A172 (cell line): ENCODE measurements at regions not wholly inside any gene's neighbourhood (a gene's known extent, or its start where the extent isn't known, plus 50 kb on each side); places are given as distances from the start of the nearest gene placed in this dataset.
"Not testable (repeated sequence)": the region's sequence is repeated elsewhere in the genome, so short reads cannot be mapped to it uniquely, and the experiment has no call there.

Experiments used
- DNase-seq: peaks from one replicate; pipeline ENCODE4 v3.0.0-alpha.2; 2015; ENCODE audit warnings: low spot score

DNA sequence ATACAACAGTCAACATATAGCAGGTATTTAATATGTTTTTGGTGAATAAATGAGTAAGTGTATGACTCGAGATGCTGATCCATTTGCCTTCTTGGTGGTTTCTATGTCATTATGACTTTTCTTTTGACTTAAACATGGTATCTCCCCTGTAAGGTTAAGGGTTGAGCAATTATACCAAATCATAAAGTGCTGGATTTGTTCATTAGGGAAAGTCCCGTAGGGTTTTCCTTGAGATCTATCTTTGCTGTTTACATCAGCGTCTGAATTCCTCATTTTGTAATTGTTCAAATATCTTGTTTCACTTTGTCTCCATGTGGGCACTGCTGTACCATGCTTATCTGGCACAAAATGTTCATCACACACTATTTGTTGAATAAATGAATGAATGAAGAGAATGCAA is 562.6 kb downstream of the EDEM1 start:
- DNase-seq, result no peak

DNA sequence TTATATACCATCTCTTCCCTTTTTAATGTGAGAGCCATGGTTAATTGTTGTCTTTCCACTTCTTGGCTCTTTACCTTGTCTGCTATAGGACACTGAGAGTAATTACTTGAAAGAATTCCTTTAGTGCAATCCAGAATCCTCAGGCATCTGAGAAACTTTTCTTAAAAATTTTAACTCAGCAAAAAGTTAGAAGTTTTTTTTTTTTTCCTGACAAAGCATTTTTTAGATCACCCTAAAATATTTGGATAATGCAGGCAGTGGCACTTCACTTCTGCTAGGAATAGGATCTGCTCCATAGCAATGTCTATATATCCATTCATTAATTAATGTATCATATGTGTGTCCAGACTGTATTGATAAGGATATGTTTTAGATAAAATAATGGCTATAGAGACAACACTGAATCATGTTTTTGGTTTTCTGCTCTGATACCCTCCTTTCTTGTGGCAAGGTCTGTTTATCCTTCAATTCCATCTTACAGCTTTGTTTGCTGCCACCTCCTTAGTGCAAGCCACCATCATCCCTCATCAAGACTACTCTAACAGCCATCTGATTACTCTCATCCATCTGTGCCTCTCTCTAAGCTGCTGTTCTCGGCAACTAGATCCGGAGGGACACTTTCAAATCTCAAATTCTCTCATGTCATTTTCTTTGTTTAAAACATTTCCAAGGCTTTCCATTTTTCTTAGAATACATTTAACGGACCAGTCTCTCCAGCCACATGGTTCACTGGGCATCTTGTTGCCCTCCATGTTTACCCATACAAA is 563.5 kb downstream of the EDEM1 start:
- no peak for DNase-seq

DNA sequence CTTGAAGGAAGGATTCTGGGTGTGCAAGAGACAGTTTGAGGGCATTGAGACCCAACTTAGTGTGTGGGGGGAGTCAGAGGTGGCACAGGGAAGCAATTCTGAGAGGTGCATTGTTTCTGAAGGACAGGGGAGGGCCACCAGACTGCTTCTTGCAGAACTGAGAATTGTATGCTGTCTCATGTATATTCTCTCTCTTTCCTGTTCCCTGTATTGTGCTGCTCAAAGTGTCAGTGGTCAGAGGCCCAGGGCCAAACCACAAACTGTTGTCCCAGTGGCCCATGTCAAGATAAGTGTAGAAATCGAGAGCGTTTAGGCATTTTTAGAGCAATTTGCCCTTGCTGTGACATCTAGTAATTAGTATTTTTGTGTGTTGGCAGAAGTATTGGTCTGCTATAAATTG is 567.1 kb downstream of the EDEM1 start:
- no peak for DNase-seq

DNA sequence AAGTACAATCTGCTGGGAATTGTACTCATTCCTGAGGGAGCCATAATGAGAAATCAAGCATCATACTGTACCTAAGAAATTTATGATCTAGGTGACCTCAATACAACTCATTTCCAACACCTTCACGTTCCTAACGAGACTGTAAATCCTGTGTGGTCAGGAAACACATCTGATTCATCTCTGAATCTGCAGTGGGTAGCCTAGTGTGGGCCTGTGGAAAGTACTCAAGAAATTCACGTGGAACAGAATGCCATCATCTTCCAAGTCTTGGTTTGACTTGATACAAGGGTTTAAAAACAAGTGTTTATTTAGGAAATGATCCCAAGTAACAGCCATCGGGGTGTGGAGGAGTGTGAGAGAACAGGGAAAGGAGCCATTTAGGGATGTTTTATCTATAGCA is 568.9 kb downstream of the EDEM1 start:
- DNase-seq, result no peak

DNA sequence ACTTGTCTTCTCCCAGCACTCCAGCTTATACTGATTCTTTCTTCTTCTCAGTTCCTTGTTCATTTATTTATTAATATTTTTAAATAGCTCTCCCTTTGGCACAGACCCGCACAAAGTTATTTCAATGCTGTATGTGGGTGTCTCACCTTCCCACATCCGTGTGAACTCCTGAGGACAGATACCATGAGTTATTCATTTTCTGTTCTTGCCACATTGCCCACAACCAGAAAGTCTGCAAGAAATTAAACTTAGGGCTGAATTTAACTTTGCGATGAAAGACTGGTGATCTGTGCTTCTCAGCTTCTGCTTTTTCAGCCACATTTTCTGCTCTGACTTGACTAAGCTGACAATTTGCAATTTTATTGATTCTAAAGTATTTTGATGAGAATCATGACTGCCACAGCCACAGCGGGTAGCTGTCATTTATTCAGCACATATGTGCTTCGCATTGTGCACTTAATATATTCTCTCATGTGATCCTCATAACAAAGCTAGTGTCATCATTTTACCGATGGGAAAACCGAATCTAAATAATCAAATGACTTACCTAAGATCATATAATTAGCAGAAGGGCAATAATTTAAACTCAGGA is 569.8 kb downstream of the EDEM1 start:
- no peak for DNase-seq

DNA sequence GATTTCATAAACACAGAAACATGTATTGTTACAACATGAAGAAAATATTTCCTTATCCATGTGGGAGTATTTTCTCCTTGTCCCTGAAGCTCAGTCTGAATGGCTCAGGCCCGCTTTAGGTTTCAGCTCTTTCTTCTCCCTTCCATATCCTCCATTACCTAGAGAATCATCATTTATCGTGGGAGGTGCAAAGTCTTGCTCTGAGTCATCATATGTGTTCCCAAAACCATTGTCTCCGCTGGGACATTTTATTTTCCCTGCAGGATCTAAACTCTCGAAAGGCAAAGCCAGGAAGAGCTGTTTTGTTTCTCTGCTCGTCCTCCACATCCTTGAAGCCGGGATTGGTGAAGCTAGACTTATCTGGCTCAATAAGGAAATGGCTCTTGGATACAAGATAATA is 571.2 kb downstream of the EDEM1 start:
- DNase-seq, result no peak

DNA sequence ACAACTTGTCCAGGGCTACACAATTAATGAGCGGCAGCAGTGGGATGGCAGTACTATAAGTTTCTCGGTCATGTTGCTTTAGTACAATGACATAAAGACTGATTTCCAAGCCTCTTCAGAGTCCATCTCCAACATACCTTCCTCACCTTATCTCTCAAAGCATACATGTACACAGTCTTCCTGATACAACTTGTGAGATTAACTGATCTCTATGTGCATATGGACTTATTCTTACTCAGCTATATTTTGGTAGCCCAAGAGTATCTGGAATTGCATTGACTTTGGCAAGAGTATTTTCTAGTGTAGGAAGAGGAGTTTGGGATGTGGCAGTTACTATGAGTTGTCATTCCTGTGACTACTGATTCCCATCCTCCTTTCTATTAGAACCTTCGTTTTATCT is 575.0 kb downstream of the EDEM1 start:
- no peak for DNase-seq

DNA sequence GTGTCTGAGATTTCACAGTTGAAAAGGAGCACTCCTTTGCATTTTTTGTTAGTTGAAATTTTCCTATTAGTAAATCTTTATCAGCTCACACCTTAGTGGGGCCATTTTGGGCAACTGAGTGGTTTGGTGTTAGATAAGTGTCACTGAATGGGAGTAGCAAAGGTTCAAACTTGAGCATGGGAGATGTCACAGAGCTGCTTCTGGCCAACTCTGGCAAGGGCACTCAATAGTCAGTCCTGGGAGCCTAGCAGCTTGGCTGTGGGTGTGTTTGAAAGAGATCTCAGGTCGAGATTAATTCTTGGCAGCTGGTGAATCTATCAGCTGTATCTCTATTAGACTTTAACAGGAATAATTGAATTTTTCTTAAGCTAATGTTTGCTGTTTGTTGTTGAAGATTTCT is 579.3 kb downstream of the EDEM1 start:
- DNase-seq, result no peak

DNA sequence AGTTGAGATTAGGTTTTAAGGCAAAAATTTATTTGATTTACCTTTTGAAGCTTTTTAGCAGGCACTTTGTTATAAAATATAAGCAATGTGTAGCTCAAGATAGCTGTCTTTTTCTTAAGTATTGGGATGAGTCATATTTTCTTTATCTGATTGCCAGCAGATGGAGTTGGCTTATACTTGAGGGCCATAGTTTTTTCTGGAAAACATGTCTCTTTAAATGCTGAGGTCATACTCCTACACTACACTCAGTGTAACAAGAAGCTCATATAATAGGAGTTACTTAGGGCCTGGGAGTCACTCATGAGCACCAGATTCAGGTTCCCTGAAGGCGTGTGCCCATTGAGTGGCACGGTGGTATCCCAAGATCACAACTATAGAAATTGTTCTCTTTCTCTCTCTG is 579.8 kb downstream of the EDEM1 start:
- DNase-seq, result no peak

DNA sequence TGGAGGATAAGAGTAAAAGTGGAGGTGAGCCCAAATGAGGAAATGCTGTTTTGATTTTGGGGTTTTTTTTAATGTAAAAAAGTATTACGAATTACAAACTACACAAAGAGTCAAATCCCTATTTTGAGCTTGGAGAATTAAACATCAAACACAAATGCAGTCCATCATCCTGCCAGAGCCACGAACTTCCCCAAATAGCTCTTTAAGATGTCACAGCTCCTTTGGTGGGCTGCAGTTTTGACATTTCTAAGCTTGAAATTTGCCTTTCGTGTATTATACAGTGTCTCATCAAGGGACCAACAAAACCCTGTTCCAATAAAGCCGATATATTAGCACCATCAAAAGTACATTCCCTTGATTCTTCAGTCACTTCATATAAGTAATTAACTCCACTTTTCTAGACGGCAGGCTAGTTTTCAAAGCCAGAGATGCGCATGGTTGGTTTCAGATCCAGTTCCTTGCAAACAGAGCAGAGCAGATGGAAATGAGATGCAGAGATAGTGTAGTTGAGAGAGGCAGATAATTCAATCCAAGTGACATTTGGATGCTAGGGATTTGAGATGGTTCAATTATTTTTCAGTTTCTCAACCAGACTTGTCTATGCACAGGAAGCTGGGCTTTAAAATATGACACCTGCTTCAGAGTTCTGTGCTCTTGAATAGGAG is 580.9 kb downstream of the EDEM1 start:
- no peak for DNase-seq

DNA sequence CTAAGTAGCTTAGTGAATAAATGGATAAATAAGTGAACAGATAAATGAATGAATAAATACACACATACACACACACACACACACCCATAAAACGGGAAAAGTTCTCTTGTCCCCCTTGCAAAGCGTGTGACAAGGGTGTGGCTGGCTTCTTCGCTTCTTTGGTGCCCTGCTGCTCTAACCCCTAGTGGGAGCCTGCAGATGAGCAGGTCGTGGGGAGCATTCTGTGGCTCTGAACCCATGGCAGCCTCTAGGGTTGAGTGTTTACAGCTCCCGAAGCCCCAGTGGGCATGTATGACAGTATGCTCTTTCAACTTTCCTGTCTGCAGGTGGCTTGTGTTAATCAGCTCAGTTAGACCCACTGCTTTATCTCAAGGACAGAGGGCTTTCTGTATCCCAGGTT is 582.3 kb downstream of the EDEM1 start:
- DNase-seq, result no peak

DNA sequence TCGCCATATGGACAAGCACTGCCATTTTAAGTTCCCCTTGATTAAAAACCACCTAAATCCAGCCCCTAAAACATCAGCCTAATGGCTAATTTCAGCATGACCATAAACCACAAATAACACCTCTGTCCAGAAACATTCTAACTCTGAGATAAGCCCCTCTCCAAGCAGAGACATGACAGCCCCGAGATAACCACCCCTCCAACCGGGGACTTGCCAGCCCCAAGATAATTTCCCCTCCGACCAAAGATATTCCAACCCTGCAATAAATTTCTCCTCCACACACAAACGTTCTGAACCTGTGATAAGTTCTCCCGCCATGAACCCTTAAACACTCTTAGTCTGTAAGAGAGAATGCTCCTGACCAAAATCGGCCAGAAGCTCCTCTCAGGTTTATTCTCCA is 586.8 kb downstream of the EDEM1 start:
- no peak for DNase-seq

DNA sequence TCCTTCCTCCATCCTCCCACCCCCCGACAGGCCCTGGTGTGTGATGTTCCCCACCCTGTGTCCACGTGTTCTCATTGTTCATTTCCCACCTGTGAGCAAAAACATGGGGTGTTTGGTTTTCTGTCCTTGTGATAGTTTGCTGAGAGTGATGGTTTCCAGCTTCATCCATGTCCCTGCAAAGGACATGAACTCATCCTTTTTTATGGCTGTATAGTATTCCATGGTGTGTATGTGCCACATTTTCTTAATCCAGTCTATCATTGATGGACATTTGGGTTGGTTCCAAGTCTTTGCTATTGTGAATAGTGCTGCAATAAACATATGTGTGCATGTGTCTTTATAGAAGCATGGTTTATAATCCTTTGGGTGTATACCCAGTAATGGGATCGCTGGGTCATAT is 587.6 kb downstream of the EDEM1 start:
- DNase-seq, result not testable (repeated sequence)

DNA sequence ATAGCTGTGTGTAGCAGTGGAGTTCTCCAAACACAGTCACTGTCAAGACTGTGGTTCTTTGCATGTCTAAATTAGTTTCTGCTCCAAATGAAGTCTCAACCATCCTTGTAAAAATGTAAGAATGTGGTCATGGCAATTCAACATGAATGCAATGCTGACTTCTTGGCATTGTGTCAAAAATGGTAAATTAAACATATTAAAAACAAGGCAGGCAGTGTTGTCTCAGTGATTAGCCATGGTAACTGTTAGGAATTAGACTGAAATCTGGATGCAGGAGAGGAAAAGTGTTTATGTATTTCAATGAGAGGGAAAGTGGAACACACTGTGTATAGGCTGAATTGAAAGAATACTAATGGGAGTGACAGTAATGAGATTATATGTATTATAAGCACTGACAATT is 597.2 kb downstream of the EDEM1 start:
- no peak for DNase-seq

DNA sequence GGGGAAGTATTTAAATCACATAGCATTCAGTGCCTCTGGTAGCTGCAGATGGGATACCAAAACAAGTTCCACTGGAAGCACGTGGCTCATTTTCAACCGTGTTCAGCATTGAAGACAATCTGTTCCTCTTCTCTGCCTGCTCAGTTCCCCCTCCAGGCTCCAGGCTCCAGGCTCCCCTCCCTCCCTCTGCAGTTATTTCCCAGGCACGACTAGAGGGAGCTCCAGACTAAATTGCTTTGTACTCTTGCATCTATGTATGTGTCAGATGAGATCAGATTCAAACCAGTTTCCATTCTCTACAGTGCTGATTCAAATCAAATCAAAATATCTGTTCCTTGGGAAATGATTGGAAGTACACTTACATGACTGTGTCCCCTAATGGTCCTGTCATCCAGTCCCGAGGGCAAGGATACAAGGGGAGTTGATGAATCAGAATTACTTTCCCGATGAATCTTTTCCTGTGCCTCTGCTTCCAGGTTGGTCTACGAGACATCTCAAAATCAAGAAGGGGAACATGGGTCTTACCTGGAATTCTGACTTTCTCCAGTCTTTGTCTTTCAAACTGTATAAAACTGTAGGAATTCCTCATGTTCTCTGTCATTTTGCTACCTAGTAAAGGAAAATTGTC is 600.5 kb downstream of the EDEM1 start:
- DNase-seq, result no peak

DNA sequence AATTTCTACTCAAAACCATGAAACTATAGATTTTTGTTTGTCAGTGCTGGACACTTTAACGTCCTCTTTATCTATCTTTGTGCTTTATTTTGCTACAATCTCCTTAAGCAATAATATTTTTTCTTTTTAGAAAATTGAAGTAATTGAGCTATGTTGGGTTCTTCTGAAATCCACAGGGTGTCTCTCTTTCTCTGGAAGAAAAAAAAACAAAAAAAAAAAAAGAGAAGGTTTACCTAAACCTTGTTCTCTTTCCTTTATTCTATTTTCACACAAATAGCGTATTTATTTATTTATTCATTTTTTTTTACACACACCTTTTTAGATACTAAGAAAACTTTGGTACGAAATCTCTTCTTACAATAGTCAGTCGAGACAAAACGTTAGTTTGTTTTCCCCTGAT is 601.0 kb downstream of the EDEM1 start:
- DNase-seq, result no peak

DNA sequence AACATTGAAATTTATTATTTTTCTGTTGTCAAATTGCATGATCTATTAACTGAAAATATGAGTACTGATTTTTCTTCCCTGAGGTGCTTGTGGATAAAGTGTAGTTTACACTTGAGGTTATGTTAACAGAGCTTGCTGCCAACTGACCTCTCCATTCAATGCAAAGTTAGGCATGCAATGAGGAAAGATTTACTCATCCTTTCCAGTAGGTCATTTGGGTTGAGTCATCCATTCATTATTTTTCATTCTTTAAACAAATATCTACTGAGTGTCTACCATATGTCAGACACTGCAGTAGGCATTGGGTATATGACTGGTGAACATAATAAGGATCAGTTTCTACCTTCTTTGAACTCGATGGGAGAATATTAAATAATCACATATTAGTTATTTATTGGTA is 604.1 kb downstream of the EDEM1 start:
- DNase-seq, result no peak

DNA sequence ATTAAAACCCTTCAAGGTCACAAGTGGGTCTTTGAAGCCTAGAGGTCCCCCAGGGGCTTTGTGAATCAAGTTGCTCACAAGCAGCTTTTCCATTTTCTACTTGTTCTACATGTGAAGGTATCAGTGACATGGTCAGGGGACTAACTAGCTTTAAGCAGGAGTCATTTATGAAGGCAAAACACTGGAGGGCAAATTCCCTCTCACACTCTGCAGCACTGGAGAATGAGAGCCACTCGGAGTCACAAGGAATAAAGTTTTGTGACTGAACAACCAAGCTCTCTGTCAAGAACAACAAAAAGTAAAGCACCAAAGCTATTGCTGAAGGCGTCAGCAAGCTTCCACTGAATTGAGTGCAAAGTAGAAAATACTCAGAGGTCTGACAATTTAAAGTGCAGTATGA is 609.0 kb downstream of the EDEM1 start:
- DNase-seq, result no peak

DNA sequence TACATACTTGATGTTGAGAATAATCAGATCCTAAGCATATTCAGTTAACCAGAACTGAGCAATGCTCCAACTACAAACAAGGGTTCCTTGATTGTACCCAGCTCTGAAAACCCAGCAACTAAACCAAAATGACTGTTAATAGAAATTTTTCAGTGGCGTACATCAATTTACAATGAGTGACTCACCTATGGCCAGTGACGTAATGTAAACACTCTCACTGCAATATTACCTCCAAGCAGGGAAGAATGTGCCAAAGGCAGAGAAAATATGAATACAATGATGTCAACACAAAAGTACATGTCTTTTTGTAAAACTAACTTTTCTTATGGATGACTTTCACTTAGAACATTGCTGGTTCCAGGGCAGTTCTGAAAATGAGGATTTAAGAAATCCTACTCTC is 611.3 kb downstream of the EDEM1 start:
- DNase-seq, result no peak

DNA sequence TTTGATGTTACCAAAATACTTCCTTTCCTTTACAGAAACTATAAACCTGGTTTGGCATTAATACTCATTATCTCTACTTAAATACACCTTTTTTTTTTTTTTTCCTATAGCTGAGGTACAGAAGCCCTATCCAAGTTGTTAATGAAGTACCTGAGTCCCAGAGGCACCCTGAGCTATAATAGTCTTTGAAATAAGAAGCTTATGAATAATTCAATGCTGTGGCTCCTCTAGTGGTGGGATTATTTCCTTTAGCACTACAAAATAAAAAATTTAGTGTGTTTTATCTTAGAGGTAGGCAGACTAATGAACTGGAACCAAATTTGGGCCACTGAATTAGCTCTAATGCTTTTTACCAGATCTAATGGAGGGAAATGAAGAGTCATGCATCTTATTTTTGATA is 611.9 kb downstream of the EDEM1 start:
- no peak for DNase-seq

DNA sequence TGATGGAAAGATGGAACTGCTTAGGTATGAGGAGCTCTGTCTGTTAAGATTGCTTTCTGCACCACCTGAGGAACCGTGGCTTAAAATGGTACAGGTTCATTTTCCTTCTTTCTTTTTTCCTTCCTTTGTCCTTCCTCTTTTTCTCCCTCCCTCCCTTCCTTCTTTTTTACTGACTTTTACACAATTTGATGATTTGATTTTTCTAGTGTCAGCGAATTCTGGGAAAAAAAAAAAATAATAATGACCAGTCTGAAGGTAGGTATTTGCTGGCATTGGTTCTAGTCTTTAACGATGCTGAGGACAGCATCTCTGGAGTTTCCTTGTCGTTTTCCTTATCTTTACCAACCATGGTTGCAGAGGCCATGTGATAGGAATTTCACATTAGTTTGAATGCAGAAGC is 613.5 kb downstream of the EDEM1 start:
- DNase-seq, result no peak

DNA sequence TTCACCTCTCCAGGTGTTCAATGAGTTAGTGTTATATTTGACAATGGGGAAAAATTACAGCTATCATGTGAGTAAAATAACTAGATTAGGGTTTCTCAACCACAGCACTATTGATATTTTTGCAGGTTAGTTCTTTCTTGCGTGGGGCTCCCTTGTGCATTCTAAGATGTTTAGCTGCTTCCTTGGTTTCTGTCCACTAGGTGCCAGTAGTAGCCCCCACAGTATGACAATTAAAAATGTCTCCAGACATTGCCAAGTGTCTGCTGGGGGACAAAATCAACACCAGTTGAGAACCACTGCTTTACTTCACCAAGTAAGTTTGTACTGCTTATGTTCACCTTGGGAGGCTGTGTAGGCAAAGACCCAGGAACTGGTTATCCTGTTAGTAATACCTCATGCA is 618.7 kb downstream of the EDEM1 start:
- DNase-seq, result no peak
